ENCODE measurements at regions not wholly inside any gene's neighbourhood (a gene's known extent, or its start where the extent isn't known, plus 50 kb on each side); places are given as distances from the start of the nearest gene placed in this dataset.

DNA sequence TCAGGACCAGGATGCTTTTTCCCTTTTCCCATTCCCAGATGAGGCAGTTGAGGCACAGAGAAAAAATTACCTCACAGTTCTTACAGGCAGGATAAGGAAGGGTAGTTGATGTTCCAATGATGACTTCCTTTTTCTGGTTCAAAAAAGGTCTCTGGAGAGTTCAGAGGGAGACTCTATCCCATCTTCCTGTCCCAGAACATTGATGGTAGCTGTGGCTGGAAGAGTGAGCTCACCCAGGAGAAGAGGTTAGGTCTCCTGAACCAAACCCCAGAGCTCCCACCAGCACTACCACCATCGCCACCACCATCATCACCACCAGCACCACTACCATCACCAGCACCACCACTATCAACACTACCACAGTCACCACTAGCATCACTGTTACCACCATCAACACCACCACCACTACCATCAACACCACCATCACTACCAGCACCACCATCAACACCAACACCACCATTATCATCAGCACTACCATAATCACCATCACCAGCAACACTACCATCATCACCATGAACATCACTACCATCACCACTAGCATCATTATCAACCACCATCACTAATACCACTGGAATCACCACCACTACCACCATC is 105.5 kb upstream of the RUNX3 start:
- no peak for DNase-seq (ENCODE audit: low spot score)

GRCh38 chr1:25034736-25035522 is 104.9 kb upstream of the RUNX3 start:
- no peak for DNase-seq (ENCODE audit: low spot score)

DNA sequence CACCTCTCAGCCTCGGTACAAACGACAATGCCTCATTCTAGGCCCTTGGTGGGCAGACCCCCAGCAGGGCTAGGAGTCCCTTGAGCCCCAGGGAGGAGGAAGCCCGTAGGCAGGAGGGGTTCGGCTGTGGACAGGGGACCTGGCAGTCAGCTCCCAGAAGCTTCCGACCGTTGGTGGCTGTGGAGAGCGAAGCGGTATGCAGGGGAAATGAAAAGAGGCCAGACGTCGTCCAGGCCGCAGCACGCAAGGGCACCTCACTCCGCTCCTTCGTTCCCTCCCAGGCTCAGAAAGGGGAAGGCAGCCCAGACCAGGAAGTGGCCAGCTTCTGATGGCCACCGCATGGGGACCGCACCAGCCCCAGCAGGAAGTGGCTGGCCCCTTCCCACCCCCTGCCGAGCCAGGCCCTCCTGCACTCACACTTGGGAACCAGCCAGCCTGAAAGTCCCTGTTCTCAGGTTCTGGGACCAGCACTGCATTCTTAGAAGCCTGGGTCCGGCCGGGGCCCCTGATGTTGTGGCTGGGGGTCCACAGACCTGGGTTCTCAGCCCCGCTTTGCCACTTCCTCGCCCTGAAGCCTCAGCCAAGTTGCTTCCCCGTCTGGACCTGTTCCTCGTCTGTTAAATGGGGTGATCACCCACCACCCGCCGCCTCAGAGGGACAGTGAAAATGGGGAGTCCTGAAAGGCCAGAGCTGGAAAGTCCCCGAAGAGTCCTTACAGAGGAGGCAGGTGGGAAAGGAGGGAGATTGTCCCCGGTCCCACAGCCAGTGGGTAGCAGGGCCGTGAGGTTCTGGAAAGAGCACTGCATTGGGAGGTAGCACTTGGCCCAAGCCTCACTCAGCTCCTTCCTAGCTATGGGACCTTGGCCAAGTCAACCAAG is 104.0 kb upstream of the RUNX3 start:
- no peak for DNase-seq (ENCODE audit: low spot score)

GRCh38 chr1:25033030-25033827 is 103.2 kb upstream of the RUNX3 start:
- no peak for DNase-seq (ENCODE audit: low spot score)

GRCh38 chr1:25031966-25032667 is 102.0 kb upstream of the RUNX3 start:
- no peak for DNase-seq (ENCODE audit: low spot score)

DNA sequence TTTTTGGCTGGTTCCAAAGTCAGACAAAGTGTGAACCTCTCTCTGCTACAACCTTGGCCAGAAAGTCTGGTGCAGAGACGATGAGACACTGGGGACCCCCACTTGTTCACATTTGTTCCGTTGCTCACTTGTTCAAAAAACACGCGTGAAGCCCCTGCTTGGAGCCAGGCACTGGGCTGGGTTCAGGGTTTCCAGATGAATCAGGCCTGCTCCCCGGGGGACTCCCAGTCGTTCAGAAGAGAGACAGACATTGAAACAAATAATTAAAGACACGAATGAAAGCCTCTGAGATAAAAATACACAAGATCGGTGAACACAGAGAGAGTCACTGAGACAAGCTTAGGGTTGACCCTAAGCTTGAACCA is 101.5 kb upstream of the RUNX3 start:
- no peak for DNase-seq (ENCODE audit: low spot score)

GRCh38 chr1:25030674-25031589 is 100.9 kb upstream of the RUNX3 start:
- DNase-seq (ENCODE audit: low spot score) = no peak

DNA sequence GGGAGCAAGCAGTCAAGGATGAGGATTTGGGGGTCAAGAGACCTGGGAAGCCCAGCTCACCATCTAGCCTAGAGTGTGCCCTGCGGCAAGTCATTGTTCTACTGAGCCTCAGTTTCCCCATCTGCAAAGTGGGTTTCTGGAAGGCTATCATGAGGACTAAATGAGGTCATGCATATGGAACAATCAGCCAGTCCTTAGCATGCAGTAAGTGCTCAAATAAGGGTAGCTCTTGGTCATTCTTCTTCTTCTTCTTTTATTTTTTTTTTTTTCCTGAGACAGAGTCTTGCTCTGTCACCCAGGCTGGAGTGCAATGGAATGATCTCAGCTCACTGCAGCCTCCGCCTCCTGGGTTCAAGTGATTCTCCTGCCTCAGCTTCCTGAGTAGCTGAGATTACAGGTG is 99.9 kb upstream of the RUNX3 start:
- no peak for DNase-seq (ENCODE audit: low spot score)

- no peak for DNase-seq (ENCODE audit: low spot score)
Measured at GRCh38 chr1:25028907-25029599, 99.0 kb upstream of the RUNX3 start.

- no peak for DNase-seq (ENCODE audit: low spot score)
Measured at GRCh38 chr1:25028587-25028906, 98.5 kb upstream of the RUNX3 start.

DNA sequence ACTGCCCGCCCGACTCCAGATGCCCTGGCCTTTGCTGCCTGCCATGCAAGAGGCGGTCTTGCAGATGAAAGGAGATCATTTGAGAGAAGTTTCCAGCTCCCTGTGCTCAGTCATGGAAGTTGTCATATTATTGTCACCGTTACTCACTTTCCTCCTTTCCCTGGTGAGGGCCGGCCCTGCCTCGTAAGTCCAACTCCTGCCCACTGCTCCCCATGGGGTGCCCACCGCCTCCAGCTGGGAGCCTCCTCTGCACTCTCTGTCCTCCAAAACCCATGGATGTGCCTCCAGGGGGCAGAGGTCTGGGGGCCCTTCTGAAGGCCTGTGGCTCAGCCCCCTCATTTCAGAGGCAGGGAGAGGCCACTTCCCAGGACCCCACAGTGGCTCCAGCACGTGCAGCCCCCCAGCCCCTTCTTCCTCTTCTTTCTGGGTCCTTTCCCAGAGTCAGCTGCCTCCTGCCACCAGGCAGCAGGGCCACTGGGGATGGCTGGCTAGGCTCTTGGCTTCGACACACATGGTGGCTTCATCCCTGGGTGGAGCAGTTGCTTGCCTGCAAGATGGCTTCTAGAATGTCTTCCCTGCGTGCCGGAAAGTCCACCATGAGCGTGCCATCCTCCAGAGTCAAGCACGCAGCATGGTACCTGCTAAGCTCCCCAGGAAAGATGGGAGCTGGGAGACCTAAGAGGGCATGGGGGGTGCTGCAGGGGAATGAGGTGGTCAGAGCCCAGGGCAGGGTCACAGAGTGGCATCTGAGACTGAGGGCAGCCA is 97.9 kb upstream of the RUNX3 start:
- no peak for DNase-seq (ENCODE audit: low spot score)

- no peak for DNase-seq (ENCODE audit: low spot score)
Measured at GRCh38 chr1:25026730-25027450, 96.8 kb upstream of the RUNX3 start.

- DNase-seq (ENCODE audit: low spot score) = no peak
Measured at GRCh38 chr1:25026304-25026703, 96.2 kb upstream of the RUNX3 start.

- no peak for DNase-seq (ENCODE audit: low spot score)
Measured at GRCh38 chr1:25024615-25025350, 94.7 kb upstream of the RUNX3 start.

DNA sequence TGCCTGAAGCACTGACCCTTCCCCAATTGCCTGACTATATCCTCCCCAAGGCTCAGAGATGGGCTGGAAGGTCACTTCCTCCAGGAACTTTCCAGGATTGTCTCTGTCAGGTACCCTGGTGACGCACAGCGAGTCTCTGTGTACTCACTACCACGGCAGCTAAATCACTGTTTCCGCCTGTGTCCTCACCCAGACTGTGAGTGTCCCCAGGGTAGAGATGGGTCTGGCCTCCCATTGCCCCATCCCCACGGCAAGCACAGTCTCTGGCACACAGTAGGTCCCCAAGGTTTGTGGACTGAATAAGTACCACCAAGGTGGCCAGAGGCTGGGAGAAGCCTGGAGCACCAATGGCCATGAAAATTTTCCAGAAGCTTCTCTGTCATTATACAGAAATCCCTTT is 93.8 kb upstream of the RUNX3 start:
- no peak for DNase-seq (ENCODE audit: low spot score)

GRCh38 chr1:25023190-25023578 is 93.1 kb upstream of the RUNX3 start:
- DNase-seq (ENCODE audit: low spot score) = no peak

GRCh38 chr1:25022361-25023189 is 92.5 kb upstream of the RUNX3 start:
- DNase-seq (ENCODE audit: low spot score) = no peak
